OCI-LY1 (cell line): ENCODE measurements at regions not wholly inside any gene's neighbourhood (a gene's known extent, or its start where the extent isn't known, plus 50 kb on each side); places are given as distances from the start of the nearest gene placed in this dataset.

Experiments
- H2AFZ ChIP-seq: fragments of 200-600 bp; sonication (generic), shearing (Covaris generic); 2 replicates; pipeline ENCODE4 v1.6.0; 2014; ENCODE audit warnings: antibody characterized with exemption, mild to moderate bottlenecking, low read length
- H3F3A ChIP-seq: fragments of 200-600 bp; sonication (generic), shearing (Covaris generic); 2 replicates; pipeline ENCODE4 v1.6.0; 2014; ENCODE audit warnings: mild to moderate bottlenecking, antibody characterized with exemption, low read length, moderate library complexity; ENCODE audit not compliant: insufficient read depth
- H3K27ac ChIP-seq: fragments of 200-600 bp; sonication (generic); 2 replicates; pipeline ENCODE4 v1.5.1; 2014; ENCODE audit warnings: low read length, mixed run types, mild to moderate bottlenecking, low read depth; ENCODE audit not compliant: poor library complexity, severe bottlenecking
- H3K27me3 ChIP-seq: fragments of 200-600 bp; sonication (generic); 2 replicates; pipeline ENCODE4 v1.6.0; 2014; ENCODE audit warnings: antibody characterized with exemption, mild to moderate bottlenecking, low read length, moderate library complexity; ENCODE audit not compliant: insufficient read depth
- H3K36me3 ChIP-seq: fragments of 200-600 bp; sonication (generic); 2 replicates; pipeline ENCODE4 v1.6.1; 2014; ENCODE audit warnings: mild to moderate bottlenecking, antibody characterized with exemption, low read length, moderate library complexity, mixed read lengths; ENCODE audit not compliant: insufficient read depth
- H3K4me1 ChIP-seq: fragments of 200-600 bp; sonication (generic); 2 replicates; pipeline ENCODE4 v1.5.1; 2014; ENCODE audit warnings: mild to moderate bottlenecking, low read length, moderate library complexity; ENCODE audit not compliant: insufficient read depth, severe bottlenecking
- H3K4me2 ChIP-seq: fragments of 200-600 bp; sonication (generic), shearing (Covaris generic); 2 replicates; pipeline ENCODE4 v1.6.1; 2014; ENCODE audit warnings: low read length
- H3K4me3 ChIP-seq: fragments of 200-600 bp; sonication (generic); 2 replicates; pipeline ENCODE4 v1.5.1; 2014; ENCODE audit warnings: low read length, low read depth, mild to moderate bottlenecking, mixed read lengths; ENCODE audit not compliant: poor library complexity, severe bottlenecking
- H3K79me2 ChIP-seq: fragments of 200-600 bp; shearing (Covaris generic); 2 replicates; pipeline ENCODE4 v1.6.1; 2016; ENCODE audit warnings: mixed run types, low read length, mixed read lengths; ENCODE audit not compliant: insufficient read depth
- H3K9ac ChIP-seq: fragments of 200-600 bp; sonication (generic), shearing (Covaris generic); 2 replicates; pipeline ENCODE4 v1.6.1; 2014; ENCODE audit warnings: mild to moderate bottlenecking, low read length, mixed read lengths
- H3K9me2 ChIP-seq: fragments of 200-600 bp; sonication (generic), shearing (Covaris generic); 2 replicates; pipeline ENCODE4 v1.6.1; 2014; ENCODE audit warnings: low read depth, mild to moderate bottlenecking, low read length, mixed read lengths
- H3K9me3 ChIP-seq: fragments of 200-600 bp; shearing (Covaris generic); 2 replicates; pipeline ENCODE4 v1.6.1; 2014; ENCODE audit warnings: low read length, mixed read lengths
- H4K20me1 ChIP-seq: fragments of 200-600 bp; sonication (generic), shearing (Covaris generic); 2 replicates; pipeline ENCODE4 v1.6.0; 2016; ENCODE audit warnings: mild to moderate bottlenecking, low read length; ENCODE audit not compliant: insufficient read depth
- CTCF ChIP-seq: fragments of 200-600 bp; sonication (generic), shearing (Covaris generic); IDR thresholded peaks from 2 replicates; pipeline ENCODE4 v1.5.1; 2017; ENCODE audit warnings: mild to moderate bottlenecking, antibody characterized with exemption, low read length, moderate library complexity, mixed read lengths
- EZH2 ChIP-seq: fragments of 200-600 bp; sonication (generic), shearing (Covaris generic); IDR thresholded peaks from 2 replicates; pipeline ENCODE4 v1.8.0; 2017; ENCODE audit warnings: borderline replicate concordance, mixed run types, mild to moderate bottlenecking, antibody characterized with exemption, low read length, moderate library complexity, mixed read lengths

GRCh38 chr13:57017357-57017756 is 123.4 kb upstream of the PRR20A start:
- Histone ChIP-seq H3K9me2 (no peaks in the 10 kb centered on the region), H3K27me3 (no peaks in the 10 kb centered on the region), H3K9me3 (no peaks in the 10 kb centered on the region), H4K20me1 (no peaks in the 10 kb centered on the region), H2AFZ (no peak overlapping the region), H3K4me1 (no peaks in the 10 kb centered on the region), H3K27ac (no peak overlapping the region), H3K9ac (no peak overlapping the region), H3K4me3 (no peak overlapping the region), H3F3A (no peaks in the 10 kb centered on the region), H3K79me2 (no peaks in the 10 kb centered on the region), H3K36me3 (no peaks in the 10 kb centered on the region), H3K4me2 (no peak overlapping the region)
- TF ChIP-seq CTCF (no peak), EZH2 (no peak)

GRCh38 chr13:57018915-57019314 is 121.8 kb upstream of the PRR20A start:
- Histone ChIP-seq H3F3A (no peaks in the 10 kb centered on the region), H3K9me3 (no peaks in the 10 kb centered on the region)

GRCh38 chr13:57030671-57031070 is 110.0 kb upstream of the PRR20A start:
- Histone ChIP-seq H3K4me3 (no peak overlapping the region), H3K9me2 (no peaks in the 10 kb centered on the region), H3K27ac (no peak overlapping the region), H3K4me2 (no peak overlapping the region), H4K20me1 (no peaks in the 10 kb centered on the region), H3K79me2 (no peaks in the 10 kb centered on the region), H3K4me1 (no peaks in the 10 kb centered on the region), H3K9ac (no peak overlapping the region), H3K9me3 (no peaks in the 10 kb centered on the region; the same call in 1 of the 2 replicates), H3K36me3 (no peaks in the 10 kb centered on the region), H2AFZ (no peak overlapping the region), H3F3A (no peaks in the 10 kb centered on the region), H3K27me3 (no peaks in the 10 kb centered on the region)
- TF ChIP-seq EZH2: no peak

More at GRCh38 chr13:57018915-57019314, 121.8 kb upstream of the PRR20A start:
- no peak overlapping the region for H3K9ac ChIP-seq
- no peak overlapping the region for H3K4me3 ChIP-seq
- H3K36me3 ChIP-seq: no peaks in the 10 kb centered on the region
- H3K27ac ChIP-seq: no peak overlapping the region
- H3K4me1 ChIP-seq: no peaks in the 10 kb centered on the region
- no peak overlapping the region for H2AFZ ChIP-seq
- TF ChIP-seq EZH2 (no peak), CTCF (no peak)
- H3K79me2 ChIP-seq: no peaks in the 10 kb centered on the region
- no peaks in the 10 kb centered on the region for H3K9me2 ChIP-seq
- H3K4me2 ChIP-seq: no peak overlapping the region
- H4K20me1 ChIP-seq: no peaks in the 10 kb centered on the region
- H3K27me3 ChIP-seq: no peaks in the 10 kb centered on the region

DNA sequence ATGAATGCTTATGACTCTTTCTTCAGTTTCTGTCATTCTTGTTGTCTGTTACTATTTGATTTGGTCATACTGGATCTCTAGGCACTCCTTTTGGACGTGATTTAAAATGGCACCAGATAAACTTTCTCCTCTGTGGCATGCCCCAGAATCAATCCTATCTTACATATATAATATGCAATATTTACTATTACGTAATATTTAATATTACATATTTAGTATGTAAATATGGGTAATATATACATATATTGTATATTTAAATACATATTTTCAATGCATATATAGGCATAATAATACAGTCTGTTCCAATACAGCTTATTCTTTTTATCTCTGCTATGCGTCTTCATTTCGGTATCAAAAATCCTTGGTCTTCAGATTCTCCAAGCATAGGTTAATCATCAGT is 104.4 kb upstream of the PRR20A start:
- Histone ChIP-seq H3K4me1 (no peaks in the 10 kb centered on the region), H3K9me3 (no peaks in the 10 kb centered on the region), H3K9ac (no peak overlapping the region), H3K9me2 (no peaks in the 10 kb centered on the region), H3K4me2 (no peak overlapping the region), H3K4me3 (no peak overlapping the region), H3F3A (no peaks in the 10 kb centered on the region), H4K20me1 (no peaks in the 10 kb centered on the region), H3K27ac (no peak overlapping the region), H3K27me3 (no peaks in the 10 kb centered on the region), H3K79me2 (no peaks in the 10 kb centered on the region), H3K36me3 (no peaks in the 10 kb centered on the region), H2AFZ (no peak overlapping the region)
- no peak for TF ChIP-seq CTCF
- TF ChIP-seq EZH2: no peak
